Fibroblast of pulmonary artery (primary cell): ENCODE measurements at regions not wholly inside any gene's neighbourhood (a gene's known extent, or its start where the extent isn't known, plus 50 kb on each side); places are given as distances from the start of the nearest gene placed in this dataset.

Experiments
- DNase-seq: peaks from one replicate; pipeline ENCODE4 v3.0.0-alpha.2; 2010; ENCODE audit warnings: low read depth
- H3K4me3 ChIP-seq: replicated peaks from 2 replicates; pipeline ENCODE4 v1.5.1; 2011; ENCODE audit warnings: low read depth, mild to moderate bottlenecking, control low read depth, low read length, moderate library complexity
- CTCF ChIP-seq: IDR thresholded peaks from 2 replicates; pipeline ENCODE4 v1.5.1; 2011; ENCODE audit warnings: mild to moderate bottlenecking, control low read depth, low read length, inconsistent platforms; ENCODE audit errors: missing control alignments

GRCh38 chr2:45216118-45216517 is 206.9 kb upstream of the SIX2 start:
- H3K4me3 ChIP-seq: no peak overlapping the region
- no peak for TF ChIP-seq CTCF
- DNase-seq: no peak

DNA sequence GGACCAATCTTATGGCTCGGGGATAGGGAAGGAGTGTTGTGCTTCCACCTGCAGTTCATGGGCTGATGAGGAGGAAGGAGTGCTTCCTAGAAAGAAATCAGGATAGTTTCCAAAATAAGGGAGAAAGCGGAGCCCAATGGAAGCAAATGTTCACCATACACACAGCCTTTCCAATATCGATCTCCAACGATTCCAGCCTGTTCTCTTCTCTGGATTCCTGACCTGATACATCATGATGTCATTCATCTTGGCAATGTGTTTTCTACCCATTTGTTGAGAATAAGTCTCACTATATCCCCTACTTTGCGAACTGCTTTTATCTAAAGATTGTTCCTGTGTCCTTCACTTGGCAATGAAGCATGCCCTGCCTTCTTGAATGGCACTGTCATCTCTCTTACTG is 205.3 kb upstream of the SIX2 start:
- no peak overlapping the region for H3K4me3 ChIP-seq
- no peak for DNase-seq
- TF ChIP-seq CTCF: no peak

DNA sequence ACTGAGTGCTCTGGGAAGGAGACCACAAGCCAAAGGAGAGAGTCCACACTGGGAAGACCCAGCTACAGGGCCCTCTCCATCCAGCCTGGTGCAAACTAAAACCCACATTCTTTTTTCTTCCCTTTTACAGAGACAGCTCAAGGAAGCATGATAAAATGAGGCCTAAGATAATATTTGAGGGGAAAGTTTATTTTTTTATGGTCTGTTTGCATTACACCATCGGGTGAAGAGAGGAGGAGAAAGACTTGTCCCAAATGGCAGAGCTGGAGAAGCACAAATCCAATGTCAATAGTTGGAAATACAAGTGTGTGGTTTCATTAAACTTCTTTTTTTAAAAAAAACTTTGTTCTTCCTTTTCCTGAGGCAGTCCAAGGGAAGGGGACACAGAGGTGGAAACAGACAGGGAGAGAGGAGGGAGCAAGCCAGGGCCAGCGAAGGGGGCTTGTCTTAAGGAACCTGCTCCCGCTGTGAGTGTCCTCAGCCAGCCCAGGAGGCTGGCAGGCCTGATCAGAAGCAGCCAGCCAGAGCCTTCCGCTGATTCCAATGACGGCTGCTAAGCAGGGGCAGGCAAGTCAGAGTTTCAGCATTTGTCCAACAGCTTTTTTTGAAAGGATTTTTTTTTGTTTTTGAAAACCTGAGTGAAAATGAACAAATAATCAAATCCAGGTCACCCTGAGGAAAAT is 203.8 kb upstream of the SIX2 start:
- H3K4me3 ChIP-seq: no peak overlapping the region
- no peak for TF ChIP-seq CTCF
- no peak for DNase-seq

DNA sequence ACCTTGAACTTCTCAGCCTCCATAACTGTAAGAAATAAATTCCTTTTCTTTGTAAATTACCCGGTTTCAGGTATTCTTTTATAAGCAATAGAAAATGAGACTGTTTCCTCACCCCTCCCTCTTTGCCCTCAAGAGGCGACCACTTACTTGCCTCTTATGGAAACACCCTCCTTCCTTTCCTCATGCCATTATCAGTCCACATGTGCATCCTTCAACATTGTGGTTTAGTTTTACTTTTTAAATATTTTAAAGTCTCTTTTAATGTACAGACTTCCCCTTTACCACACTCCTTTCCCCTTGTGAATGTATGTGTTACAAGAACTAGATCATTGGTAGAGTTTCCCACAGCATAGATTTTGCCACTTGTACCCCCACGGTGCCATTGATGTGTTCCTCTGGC is 202.4 kb upstream of the SIX2 start:
- no peak for DNase-seq
- no peak for TF ChIP-seq CTCF
- H3K4me3 ChIP-seq: no peak overlapping the region

GRCh38 chr2:45210462-45211195 is 201.4 kb upstream of the SIX2 start:
- TF ChIP-seq CTCF: no peak
- no peak overlapping the region for H3K4me3 ChIP-seq
- no peak for DNase-seq

- DNase-seq: no peak
- TF ChIP-seq CTCF: no peak
These were observed 200.6 kb upstream of the SIX2 start for GRCh38 chr2:45209875-45210274.

GRCh38 chr2:45209302-45209701 is 200.1 kb upstream of the SIX2 start:
- no peak for DNase-seq
- H3K4me3 ChIP-seq: no peak overlapping the region
- TF ChIP-seq CTCF: no peak

More at GRCh38 chr2:45209875-45210274, 200.6 kb upstream of the SIX2 start:
- H3K4me3 ChIP-seq: no peak overlapping the region
